ENCODE measurements at regions not wholly inside any gene's neighbourhood (a gene's known extent, or its start where the extent isn't known, plus 50 kb on each side); places are given as distances from the start of the nearest gene placed in this dataset.

DNA sequence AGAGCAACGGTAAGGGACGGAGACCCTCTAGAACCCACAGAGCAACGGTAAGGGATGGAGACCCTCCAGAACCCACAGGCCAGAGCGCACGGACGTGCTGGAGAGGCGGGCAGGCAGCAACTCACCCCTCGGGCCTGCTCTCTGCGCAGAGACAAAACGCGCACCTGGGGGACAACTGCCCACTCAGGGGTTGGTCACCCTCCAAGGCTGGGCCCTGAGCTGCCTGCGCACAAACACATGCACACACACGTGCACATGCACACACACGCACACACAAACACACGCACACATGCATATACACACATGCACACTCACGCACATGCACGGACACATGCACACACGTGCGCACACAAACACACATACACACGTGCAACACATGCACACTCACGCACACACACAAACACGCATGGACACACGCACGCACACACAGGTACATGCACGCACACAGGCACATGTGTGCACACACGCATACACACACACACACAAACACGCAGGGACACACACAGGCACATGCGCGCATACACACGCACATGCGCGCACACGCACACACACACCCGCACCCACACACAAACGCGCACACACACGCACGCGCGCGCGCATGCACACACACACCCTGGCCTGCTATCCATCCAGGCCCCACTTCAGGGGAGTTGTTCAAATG lies 88.3 kb downstream of the NCOR2 start:
- Histone ChIP-seq H3K9me3 (ENCODE audit: insufficient read depth, low read length) (no peaks in the 10 kb centered on the region), H4K20me1 (ENCODE audit: low read depth, low read length) (no peaks in the 10 kb centered on the region), H3K9ac (ENCODE audit: low read length) (no peak overlapping the region), H3K9me2 (replicated peaks; ENCODE audit: insufficient read depth, low read length) (no peaks in the 10 kb centered on the region), H3K27me3 (ENCODE audit: low read length) (no peaks in the 10 kb centered on the region), H3K4me3 (ENCODE audit: insufficient read depth, low read length, poor library complexity, severe bottlenecking) (no peak overlapping the region), H3K79me2 (ENCODE audit: insufficient read depth, low read length) (no peaks in the 10 kb centered on the region), H3K4me2 (ENCODE audit: low read depth, low read length, poor library complexity, severe bottlenecking) (no peak overlapping the region), H3F3A (ENCODE audit: insufficient read depth) (no peaks in the 10 kb centered on the region), H3K36me3 (ENCODE audit: low read length) (0 out of 2 replicates have a peak, but pooled peaks cover 3% of the 10 kb centered on the region), H3K27ac (ENCODE audit: low read depth, low read length) (no peak overlapping the region), H2AFZ (ENCODE audit: low read depth, low read length, severe bottlenecking) (no peak overlapping the region)
- TF ChIP-seq, protein P1, sequence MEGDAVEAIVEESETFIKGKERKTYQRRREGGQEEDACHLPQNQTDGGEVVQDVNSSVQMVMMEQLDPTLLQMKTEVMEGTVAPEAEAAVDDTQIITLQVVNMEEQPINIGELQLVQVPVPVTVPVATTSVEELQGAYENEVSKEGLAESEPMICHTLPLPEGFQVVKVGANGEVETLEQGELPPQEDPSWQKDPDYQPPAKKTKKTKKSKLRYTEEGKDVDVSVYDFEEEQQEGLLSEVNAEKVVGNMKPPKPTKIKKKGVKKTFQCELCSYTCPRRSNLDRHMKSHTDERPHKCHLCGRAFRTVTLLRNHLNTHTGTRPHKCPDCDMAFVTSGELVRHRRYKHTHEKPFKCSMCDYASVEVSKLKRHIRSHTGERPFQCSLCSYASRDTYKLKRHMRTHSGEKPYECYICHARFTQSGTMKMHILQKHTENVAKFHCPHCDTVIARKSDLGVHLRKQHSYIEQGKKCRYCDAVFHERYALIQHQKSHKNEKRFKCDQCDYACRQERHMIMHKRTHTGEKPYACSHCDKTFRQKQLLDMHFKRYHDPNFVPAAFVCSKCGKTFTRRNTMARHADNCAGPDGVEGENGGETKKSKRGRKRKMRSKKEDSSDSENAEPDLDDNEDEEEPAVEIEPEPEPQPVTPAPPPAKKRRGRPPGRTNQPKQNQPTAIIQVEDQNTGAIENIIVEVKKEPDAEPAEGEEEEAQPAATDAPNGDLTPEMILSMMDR (IDR thresholded peaks at IDR 0.05; ENCODE audit: insufficient read depth, low read length, poor library complexity, severe bottlenecking) = no peak
- TF ChIP-seq EZH2phosphoT487 (conservative IDR thresholded peaks at IDR 0.05; ENCODE audit: low read length) = no peak

- Histone ChIP-seq H3K36me3 (ENCODE audit: low read length) (0 out of 2 replicates have a peak, but pooled peaks cover 3% of the 10 kb centered on the region), H4K20me1 (ENCODE audit: low read depth, low read length) (no peaks in the 10 kb centered on the region), H3K4me2 (ENCODE audit: low read depth, low read length, poor library complexity, severe bottlenecking) (no peak overlapping the region), H3K9me2 (replicated peaks; ENCODE audit: insufficient read depth, low read length) (no peaks in the 10 kb centered on the region), H3F3A (ENCODE audit: insufficient read depth) (no peaks in the 10 kb centered on the region), H2AFZ (ENCODE audit: low read depth, low read length, severe bottlenecking) (no peak overlapping the region), H3K27ac (ENCODE audit: low read depth, low read length) (no peak overlapping the region), H3K4me3 (ENCODE audit: insufficient read depth, low read length, poor library complexity, severe bottlenecking) (no peak overlapping the region), H3K9ac (ENCODE audit: low read length) (no peak overlapping the region), H3K27me3 (ENCODE audit: low read length) (no peaks in the 10 kb centered on the region), H3K9me3 (ENCODE audit: insufficient read depth, low read length) (no peaks in the 10 kb centered on the region), H3K79me2 (ENCODE audit: insufficient read depth, low read length) (no peaks in the 10 kb centered on the region)
- TF ChIP-seq EZH2phosphoT487 (conservative IDR thresholded peaks at IDR 0.05; ENCODE audit: low read length) = no peak
- TF ChIP-seq, protein P1 (IDR thresholded peaks at IDR 0.05; ENCODE audit: insufficient read depth, low read length, poor library complexity, severe bottlenecking) = no peak
These were observed 89.0 kb downstream of the NCOR2 start for GRCh38 chr12:124478416-124478815.

- 0 out of 2 replicates have a peak overlapping the region, but pooled peaks have one; percentile 31 for H3K27ac ChIP-seq (ENCODE audit: low read depth, low read length)
These were observed 90.1 kb downstream of the NCOR2 start for GRCh38 chr12:124477107-124477915.

More at GRCh38 chr12:124477107-124477915, 90.1 kb downstream of the NCOR2 start:
- Histone ChIP-seq H2AFZ (ENCODE audit: low read depth, low read length, severe bottlenecking) (no peak overlapping the region), H3K9ac (ENCODE audit: low read length) (no peak overlapping the region), H3K79me2 (ENCODE audit: insufficient read depth, low read length) (no peaks in the 10 kb centered on the region), H3K9me2 (replicated peaks; ENCODE audit: insufficient read depth, low read length) (no peaks in the 10 kb centered on the region), H3K4me3 (ENCODE audit: insufficient read depth, low read length, poor library complexity, severe bottlenecking) (no peak overlapping the region), H3F3A (ENCODE audit: insufficient read depth) (no peaks in the 10 kb centered on the region), H3K36me3 (ENCODE audit: low read length) (peaks cover 3% of the 10 kb centered on the region; the same call in 1 of the 2 replicates), H3K9me3 (ENCODE audit: insufficient read depth, low read length) (no peaks in the 10 kb centered on the region; the same call in 1 of the 2 replicates), H4K20me1 (ENCODE audit: low read depth, low read length) (no peaks in the 10 kb centered on the region), H3K27me3 (ENCODE audit: low read length) (no peaks in the 10 kb centered on the region), H3K4me2 (ENCODE audit: low read depth, low read length, poor library complexity, severe bottlenecking) (no peak overlapping the region)
- TF ChIP-seq EZH2phosphoT487 (conservative IDR thresholded peaks at IDR 0.05; ENCODE audit: low read length) = no peak
- TF ChIP-seq, protein P1 (IDR thresholded peaks at IDR 0.05; ENCODE audit: insufficient read depth, low read length, poor library complexity, severe bottlenecking) = no peak

All from SU-DHL-6 (cell line).